ENCODE measurements at regions not wholly inside any gene's neighbourhood (a gene's known extent, or its start where the extent isn't known, plus 50 kb on each side); places are given as distances from the start of the nearest gene placed in this dataset.

DNA sequence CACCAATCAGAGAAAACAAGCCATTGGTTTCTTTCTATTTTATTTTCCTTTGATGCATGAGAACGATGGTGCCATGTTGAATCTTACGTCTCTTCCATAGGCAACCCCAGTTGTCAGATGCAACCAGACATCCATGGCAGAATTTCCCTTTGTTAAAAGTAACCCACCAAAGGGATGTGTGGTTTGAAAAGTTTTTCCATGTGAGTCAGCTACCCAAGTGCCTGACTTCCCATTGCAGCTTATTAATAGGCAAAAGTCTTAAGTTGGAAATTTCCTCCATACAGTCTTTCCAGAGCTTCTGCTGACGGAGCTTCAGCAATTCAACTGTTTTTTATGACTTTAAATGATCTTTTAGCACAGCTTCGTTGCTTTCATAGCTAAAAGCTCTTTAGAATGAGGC is 73.8 kb upstream of the FAM216B start (continued):
- TF ChIP-seq, protein P1, sequence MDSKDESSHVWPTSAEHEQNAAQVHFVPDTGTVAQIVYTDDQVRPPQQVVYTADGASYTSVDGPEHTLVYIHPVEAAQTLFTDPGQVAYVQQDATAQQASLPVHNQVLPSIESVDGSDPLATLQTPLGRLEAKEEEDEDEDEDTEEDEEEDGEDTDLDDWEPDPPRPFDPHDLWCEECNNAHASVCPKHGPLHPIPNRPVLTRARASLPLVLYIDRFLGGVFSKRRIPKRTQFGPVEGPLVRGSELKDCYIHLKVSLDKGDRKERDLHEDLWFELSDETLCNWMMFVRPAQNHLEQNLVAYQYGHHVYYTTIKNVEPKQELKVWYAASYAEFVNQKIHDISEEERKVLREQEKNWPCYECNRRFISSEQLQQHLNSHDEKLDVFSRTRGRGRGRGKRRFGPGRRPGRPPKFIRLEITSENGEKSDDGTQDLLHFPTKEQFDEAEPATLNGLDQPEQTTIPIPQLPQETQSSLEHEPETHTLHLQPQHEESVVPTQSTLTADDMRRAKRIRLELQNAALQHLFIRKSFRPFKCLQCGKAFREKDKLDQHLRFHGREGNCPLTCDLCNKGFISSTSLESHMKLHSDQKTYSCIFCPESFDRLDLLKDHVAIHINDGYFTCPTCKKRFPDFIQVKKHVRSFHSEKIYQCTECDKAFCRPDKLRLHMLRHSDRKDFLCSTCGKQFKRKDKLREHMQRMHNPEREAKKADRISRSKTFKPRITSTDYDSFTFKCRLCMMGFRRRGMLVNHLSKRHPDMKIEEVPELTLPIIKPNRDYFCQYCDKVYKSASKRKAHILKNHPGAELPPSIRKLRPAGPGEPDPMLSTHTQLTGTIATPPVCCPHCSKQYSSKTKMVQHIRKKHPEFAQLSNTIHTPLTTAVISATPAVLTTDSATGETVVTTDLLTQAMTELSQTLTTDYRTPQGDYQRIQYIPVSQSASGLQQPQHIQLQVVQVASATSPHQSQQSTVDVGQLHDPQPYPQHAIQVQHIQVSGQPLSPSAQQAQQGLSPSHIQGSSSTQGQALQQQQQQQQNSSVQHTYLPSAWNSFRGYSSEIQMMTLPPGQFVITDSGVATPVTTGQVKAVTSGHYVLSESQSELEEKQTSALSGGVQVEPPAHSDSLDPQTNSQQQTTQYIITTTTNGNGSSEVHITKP (IDR thresholded peaks at IDR 0.05; ENCODE audit: partially characterized antibody): no peak
- TF ChIP-seq PML (IDR thresholded peaks at IDR 0.05; ENCODE audit: low read length): no peak

DNA sequence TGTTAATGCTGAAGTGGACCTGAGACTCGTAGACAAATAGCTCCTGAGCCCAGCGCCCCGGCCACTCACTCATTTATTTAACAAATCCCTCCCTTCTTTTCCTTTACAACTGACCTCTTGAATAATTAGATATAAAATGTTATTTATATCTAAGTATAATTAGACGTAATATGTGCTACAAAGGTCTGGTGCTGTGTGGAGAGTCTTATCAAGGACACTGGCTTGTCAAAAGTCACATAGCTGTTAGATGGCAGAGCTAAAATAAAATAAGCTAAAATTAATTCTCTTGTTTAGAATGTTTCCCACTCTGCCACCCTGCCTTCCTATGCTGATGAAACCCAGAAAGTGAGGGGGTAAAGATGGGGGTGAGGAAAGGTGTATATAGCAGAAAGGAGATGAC is 73.0 kb upstream of the FAM216B start:
- intact Hi-C loops (cut with micrococcal nuclease): no loop called here
- Histone ChIP-seq H3K9me3 (replicated peaks; ENCODE audit: control insufficient read depth, insufficient read depth, low read depth, low read length) (no peaks in the 10 kb centered on the region), H3K79me2 (ENCODE audit: control insufficient read depth, insufficient read depth, low read length) (no peaks in the 10 kb centered on the region), H3K9me1 (ENCODE audit: control insufficient read depth, insufficient read depth, low read length) (no peaks in the 10 kb centered on the region), H4K20me1 (replicated peaks; ENCODE audit: control insufficient read depth, insufficient read depth, low read length) (no peaks in the 10 kb centered on the region), H3K4me2 (ENCODE audit: insufficient read depth, low read length) (no peak overlapping the region), H3K36me3 (ENCODE audit: control insufficient read depth, insufficient read depth, low read length) (no peaks in the 10 kb centered on the region), H3K4me1 (replicated peaks in 1 of 2; ENCODE audit: control insufficient read depth in 2 of 2, insufficient read depth in 2 of 2, low read length in 2 of 2) (no peaks in the 10 kb centered on the region), H3K27me3 (ENCODE audit: control insufficient read depth in 2 of 2, insufficient read depth in 2 of 2, low read length in 2 of 2) (no peaks in the 10 kb centered on the region), H3K4me3 (no peak overlapping the region), H3K9ac (ENCODE audit: insufficient read depth in 1 of 2, low read depth in 2 of 2, low read length in 2 of 2) (no peak overlapping the region), H2AFZ (ENCODE audit: low read depth, low read length) (no peak overlapping the region), H3K27ac (ENCODE audit: extremely low read depth, low read depth, low read length) (no peak overlapping the region)
- WGBS (ENCODE audit: insufficient coverage, low coverage, missing lambda C conversion rate): 0% methylated on average over 4 of the region's 4 CpGs
- no peak for FAIRE-seq
- no peak for DNase-seq (ENCODE audit: extremely low read depth in 1 of 4, low spot score in 3 of 4)
- TF ChIP-seq, protein P2, sequence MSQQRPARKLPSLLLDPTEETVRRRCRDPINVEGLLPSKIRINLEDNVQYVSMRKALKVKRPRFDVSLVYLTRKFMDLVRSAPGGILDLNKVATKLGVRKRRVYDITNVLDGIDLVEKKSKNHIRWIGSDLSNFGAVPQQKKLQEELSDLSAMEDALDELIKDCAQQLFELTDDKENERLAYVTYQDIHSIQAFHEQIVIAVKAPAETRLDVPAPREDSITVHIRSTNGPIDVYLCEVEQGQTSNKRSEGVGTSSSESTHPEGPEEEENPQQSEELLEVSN (IDR thresholded peaks at IDR 0.05; ENCODE audit: borderline replicate concordance in 1 of 2, extremely low read depth in 1 of 2, insufficient read depth in 1 of 2, insufficient read length in 1 of 2, low read depth in 1 of 2, low read length in 1 of 2, poor library complexity in 1 of 2, severe bottlenecking in 1 of 2): no peak
- TF ChIP-seq, protein P3, sequence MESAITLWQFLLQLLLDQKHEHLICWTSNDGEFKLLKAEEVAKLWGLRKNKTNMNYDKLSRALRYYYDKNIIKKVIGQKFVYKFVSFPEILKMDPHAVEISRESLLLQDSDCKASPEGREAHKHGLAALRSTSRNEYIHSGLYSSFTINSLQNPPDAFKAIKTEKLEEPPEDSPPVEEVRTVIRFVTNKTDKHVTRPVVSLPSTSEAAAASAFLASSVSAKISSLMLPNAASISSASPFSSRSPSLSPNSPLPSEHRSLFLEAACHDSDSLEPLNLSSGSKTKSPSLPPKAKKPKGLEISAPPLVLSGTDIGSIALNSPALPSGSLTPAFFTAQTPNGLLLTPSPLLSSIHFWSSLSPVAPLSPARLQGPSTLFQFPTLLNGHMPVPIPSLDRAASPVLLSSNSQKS (CRISPR knock-in tag; IDR thresholded peaks at IDR 0.05): no peak
- in situ Hi-C loops (cut with MboI): no loop called here
- no peak for ATAC-seq
- POLR2A ChIA-PET: no interaction called here
- CTCF ChIA-PET (ENCODE audit: low intra/inter-chr PET ratio): no interaction called here
- BruUV-seq (replicated peaks): no TSS peak
